ENCODE measurements at regions not wholly inside any gene's neighbourhood (a gene's known extent, or its start where the extent isn't known, plus 50 kb on each side); places are given as distances from the start of the nearest gene placed in this dataset.

- Histone ChIP-seq H3K9me3 (replicated peaks in 1 of 2; ENCODE audit: control insufficient read depth in 2 of 2, insufficient read depth in 1 of 2, low read depth in 1 of 2, low read length in 2 of 2) (no peaks in the 10 kb centered on the region), H3K18ac (ENCODE audit: low read length) (no peak overlapping the region), H3K23ac (ENCODE audit: low read depth, low read length, poor library complexity) (no peak overlapping the region), H3K14ac (ENCODE audit: low read length) (no peak overlapping the region), H2BK5ac (ENCODE audit: low read length) (no peak overlapping the region), H3K36me3 (replicated peaks in 1 of 2; ENCODE audit: control insufficient read depth in 2 of 2, insufficient read depth in 2 of 2, low read length in 2 of 2) (no peaks in the 10 kb centered on the region), H2AFZ (ENCODE audit: low read length) (no peak overlapping the region), H2BK12ac (ENCODE audit: low read length) (no peak overlapping the region), H3K4me3 (ENCODE audit: low read length in 2 of 2) (no peak overlapping the region), H3K9ac (ENCODE audit: low read depth, low read length, poor library complexity) (no peak overlapping the region), H3K27ac (replicated peaks; ENCODE audit: low read length) (no peak overlapping the region), H3K27me3 (ENCODE audit: control insufficient read depth in 3 of 3, insufficient read depth in 3 of 3, low read depth in 1 of 3, low read length in 3 of 3) (no peaks in the 10 kb centered on the region), H3K4me1 (ENCODE audit: control insufficient read depth in 2 of 2, insufficient read depth in 1 of 2, low read depth in 1 of 2, low read length in 2 of 2) (no peaks in the 10 kb centered on the region), H3K79me1 (ENCODE audit: low read depth, low read length) (no peaks in the 10 kb centered on the region), H3K4me2 (ENCODE audit: insufficient read depth, low read length, poor library complexity, severe bottlenecking) (no peak overlapping the region), H2AK5ac (ENCODE audit: low read depth, low read length) (no peak overlapping the region), H3K4ac (ENCODE audit: low read length) (no peak overlapping the region), H4K91ac (ENCODE audit: low read depth, low read length, poor library complexity) (no peak overlapping the region), H2BK15ac (ENCODE audit: low read length) (no peak overlapping the region), H4K8ac (ENCODE audit: low read depth, low read length) (no peak overlapping the region), H2BK120ac (ENCODE audit: low read depth, low read length) (no peak overlapping the region)
- no CpG with 5 or more reads among the region's 6 CpGs for WGBS, 2 donors (ENCODE audit: extremely low coverage in 2 of 2, insufficient read length in 2 of 2, insufficient replicate concordance in 1 of 2)
- peak; percentile 47 for DNase-seq (ENCODE audit: low spot score)
Observed at GRCh38 chr2:22904126-22904684, 480.8 kb upstream of the KLHL29 start.

DNA sequence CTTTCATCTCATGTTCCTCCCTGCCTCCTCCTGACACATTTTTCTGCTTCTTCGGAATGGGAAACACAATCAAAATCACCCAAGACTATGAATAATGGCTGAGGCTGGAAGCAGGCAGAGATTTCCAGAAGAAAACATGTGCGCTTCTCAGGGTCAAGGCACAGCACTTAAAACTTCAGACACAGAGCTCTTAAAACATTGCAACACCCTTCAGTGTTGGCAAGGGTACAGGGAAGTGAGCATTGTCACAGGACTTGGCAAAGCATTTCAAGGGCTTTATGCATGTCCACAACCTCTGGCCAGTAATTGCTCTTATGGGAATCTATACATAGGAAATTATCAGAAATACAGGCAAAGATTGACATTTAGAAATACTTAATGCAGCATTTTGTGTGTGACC is 477.6 kb upstream of the KLHL29 start:
- H3K4ac ChIP-seq (ENCODE audit: low read length), result no peak overlapping the region
- no peaks in the 10 kb centered on the region for H3K27me3 ChIP-seq (ENCODE audit: control insufficient read depth in 3 of 3, insufficient read depth in 3 of 3, low read depth in 1 of 3, low read length in 3 of 3)

DNA sequence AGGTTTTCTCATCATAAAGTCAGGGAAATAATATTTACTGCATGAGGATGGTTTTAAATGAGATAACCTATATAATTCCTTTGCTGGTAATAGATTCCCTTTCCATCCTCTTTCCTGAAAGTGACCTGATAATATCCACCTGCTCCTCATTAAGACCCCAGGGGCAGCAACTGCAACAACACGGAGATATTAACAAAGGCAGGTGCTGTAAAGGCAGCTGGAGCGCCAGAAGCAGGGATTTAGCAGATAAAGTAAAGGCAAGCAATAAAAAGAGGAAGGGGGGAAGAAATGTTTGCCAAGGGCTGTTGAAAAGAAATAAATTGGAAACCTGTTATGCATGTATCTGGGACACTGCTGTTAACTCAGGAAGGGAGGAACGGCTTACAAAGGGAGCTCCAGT is 472.6 kb upstream of the KLHL29 start:
- H3K36me3 ChIP-seq (replicated peaks in 1 of 2; ENCODE audit: control insufficient read depth in 2 of 2, insufficient read depth in 2 of 2, low read length in 2 of 2), result no peaks in the 10 kb centered on the region
- H3K27me3 ChIP-seq (ENCODE audit: control insufficient read depth in 3 of 3, insufficient read depth in 3 of 3, low read depth in 1 of 3, low read length in 3 of 3), result no peaks in the 10 kb centered on the region
- H2AK5ac ChIP-seq (ENCODE audit: low read depth, low read length), result no peak overlapping the region
- H3K9ac ChIP-seq (ENCODE audit: low read depth, low read length, poor library complexity), result no peak overlapping the region
- H2BK5ac ChIP-seq (ENCODE audit: low read length), result no peak overlapping the region
- H3K4me2 ChIP-seq (ENCODE audit: insufficient read depth, low read length, poor library complexity, severe bottlenecking), result no peak overlapping the region
- no CpG with 5 or more reads among the region's 3 CpGs for whole genome bisulfite sequencing, 2 donors (ENCODE audit: extremely low coverage in 2 of 2, insufficient read length in 2 of 2, insufficient replicate concordance in 1 of 2)
- H4K8ac ChIP-seq (ENCODE audit: low read depth, low read length), result no peak overlapping the region
- DNase-seq (ENCODE audit: low spot score), result no peak
- H4K91ac ChIP-seq (ENCODE audit: low read depth, low read length, poor library complexity), result no peak overlapping the region
- no peak overlapping the region for H3K4ac ChIP-seq (ENCODE audit: low read length)
- no peak overlapping the region for H3K4me3 ChIP-seq (ENCODE audit: low read length in 2 of 2)
- no peaks in the 10 kb centered on the region for H3K79me1 ChIP-seq (ENCODE audit: low read depth, low read length)
- no peak overlapping the region for H3K27ac ChIP-seq (replicated peaks; ENCODE audit: low read length)
- no peak overlapping the region for H3K23ac ChIP-seq (ENCODE audit: low read depth, low read length, poor library complexity)
- no peak overlapping the region for H2AFZ ChIP-seq (ENCODE audit: low read length)
- no peaks in the 10 kb centered on the region for H3K9me3 ChIP-seq (replicated peaks in 1 of 2; ENCODE audit: control insufficient read depth in 2 of 2, insufficient read depth in 1 of 2, low read depth in 1 of 2, low read length in 2 of 2)
- H2BK15ac ChIP-seq (ENCODE audit: low read length), result no peak overlapping the region
- H3K14ac ChIP-seq (ENCODE audit: low read length), result no peak overlapping the region
- no peak overlapping the region for H2BK120ac ChIP-seq (ENCODE audit: low read depth, low read length)
- no peak overlapping the region for H3K18ac ChIP-seq (ENCODE audit: low read length)
- peaks cover 0 to 9% of the 10 kb centered on the region in 2 donors for H3K4me1 ChIP-seq (ENCODE audit: control insufficient read depth in 2 of 2, insufficient read depth in 1 of 2, low read depth in 1 of 2, low read length in 2 of 2)
- H2BK12ac ChIP-seq (ENCODE audit: low read length), result no peak overlapping the region

More for the DNA sequence above, 477.6 kb upstream of the KLHL29 start:
- Histone ChIP-seq H2AK5ac (ENCODE audit: low read depth, low read length) (no peak overlapping the region), H2AFZ (ENCODE audit: low read length) (no peak overlapping the region), H4K8ac (ENCODE audit: low read depth, low read length) (no peak overlapping the region), H2BK15ac (ENCODE audit: low read length) (no peak overlapping the region), H3K23ac (ENCODE audit: low read depth, low read length, poor library complexity) (no peak overlapping the region), H3K27ac (replicated peaks; ENCODE audit: low read length) (no peak overlapping the region), H3K18ac (ENCODE audit: low read length) (no peak overlapping the region), H2BK120ac (ENCODE audit: low read depth, low read length) (no peak overlapping the region), H3K14ac (ENCODE audit: low read length) (no peak overlapping the region), H3K79me1 (ENCODE audit: low read depth, low read length) (no peaks in the 10 kb centered on the region), H3K36me3 (replicated peaks in 1 of 2; ENCODE audit: control insufficient read depth in 2 of 2, insufficient read depth in 2 of 2, low read length in 2 of 2) (no peaks in the 10 kb centered on the region), H3K4me3 (ENCODE audit: low read length in 2 of 2) (no peak overlapping the region), H2BK5ac (ENCODE audit: low read length) (no peak overlapping the region), H3K4me2 (ENCODE audit: insufficient read depth, low read length, poor library complexity, severe bottlenecking) (no peak overlapping the region), H2BK12ac (ENCODE audit: low read length) (no peak overlapping the region), H4K91ac (ENCODE audit: low read depth, low read length, poor library complexity) (no peak overlapping the region), H3K9me3 (replicated peaks in 1 of 2; ENCODE audit: control insufficient read depth in 2 of 2, insufficient read depth in 1 of 2, low read depth in 1 of 2, low read length in 2 of 2) (no peaks in the 10 kb centered on the region), H3K4me1 (ENCODE audit: control insufficient read depth in 2 of 2, insufficient read depth in 1 of 2, low read depth in 1 of 2, low read length in 2 of 2) (peaks cover 0 to 2% of the 10 kb centered on the region in 2 donors), H3K9ac (ENCODE audit: low read depth, low read length, poor library complexity) (no peak overlapping the region)
- no CpG with 5 or more reads among the region's 2 CpGs for WGBS, 2 donors (ENCODE audit: extremely low coverage in 2 of 2, insufficient read length in 2 of 2, insufficient replicate concordance in 1 of 2)
- no peak for DNase-seq (ENCODE audit: low spot score)

DNA sequence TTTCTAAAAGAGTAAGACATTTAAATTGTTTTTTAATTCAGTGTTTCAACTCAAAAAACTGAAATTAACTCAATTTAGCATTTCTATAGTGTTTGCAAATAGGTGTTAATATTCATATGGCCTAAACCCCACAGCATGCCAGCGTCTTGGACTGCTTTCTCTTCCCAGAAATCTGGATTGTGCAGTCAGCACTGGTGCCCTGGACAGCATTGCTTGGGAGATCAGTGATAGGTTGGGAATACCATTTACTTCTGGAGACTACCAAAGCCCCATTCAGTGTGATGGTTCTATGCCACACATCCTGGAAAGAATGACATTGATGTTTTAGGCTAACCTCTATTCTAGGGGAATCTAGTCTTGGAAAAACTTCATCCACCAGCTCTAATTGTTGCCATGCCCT is 455.0 kb upstream of the KLHL29 start:
- no peak overlapping the region for H3K27ac ChIP-seq (replicated peaks; ENCODE audit: low read length)
- H4K8ac ChIP-seq (ENCODE audit: low read depth, low read length), result no peak overlapping the region
- no peaks in the 10 kb centered on the region for H3K27me3 ChIP-seq (ENCODE audit: control insufficient read depth in 3 of 3, insufficient read depth in 3 of 3, low read depth in 1 of 3, low read length in 3 of 3)
- no peak overlapping the region for H2BK12ac ChIP-seq (ENCODE audit: low read length)
- H4K91ac ChIP-seq (ENCODE audit: low read depth, low read length, poor library complexity), result no peak overlapping the region
- H3K9ac ChIP-seq (ENCODE audit: low read depth, low read length, poor library complexity), result no peak overlapping the region
- no peak overlapping the region for H3K18ac ChIP-seq (ENCODE audit: low read length)
- H2AFZ ChIP-seq (ENCODE audit: low read length), result no peak overlapping the region
- no peak overlapping the region for H3K14ac ChIP-seq (ENCODE audit: low read length)
- H3K4me3 ChIP-seq (ENCODE audit: low read length in 2 of 2), result no peak overlapping the region
- no peak overlapping the region for H2BK120ac ChIP-seq (ENCODE audit: low read depth, low read length)
- H3K4me2 ChIP-seq (ENCODE audit: insufficient read depth, low read length, poor library complexity, severe bottlenecking), result no peak overlapping the region
- no peak overlapping the region for H2AK5ac ChIP-seq (ENCODE audit: low read depth, low read length)
- H2BK15ac ChIP-seq (ENCODE audit: low read length), result no peak overlapping the region
- H3K4me1 ChIP-seq (ENCODE audit: control insufficient read depth in 2 of 2, insufficient read depth in 1 of 2, low read depth in 1 of 2, low read length in 2 of 2), result no peaks in the 10 kb centered on the region
- no peaks in the 10 kb centered on the region for H3K79me1 ChIP-seq (ENCODE audit: low read depth, low read length)
- no peak overlapping the region for H3K4ac ChIP-seq (ENCODE audit: low read length)
- no peak for DNase-seq (ENCODE audit: low spot score)
- H3K23ac ChIP-seq (ENCODE audit: low read depth, low read length, poor library complexity), result no peak overlapping the region
- no peaks in the 10 kb centered on the region for H3K9me3 ChIP-seq (replicated peaks in 1 of 2; ENCODE audit: control insufficient read depth in 2 of 2, insufficient read depth in 1 of 2, low read depth in 1 of 2, low read length in 2 of 2)
- H2BK5ac ChIP-seq (ENCODE audit: low read length), result no peak overlapping the region
- no CpG with 5 or more reads among the region's 1 CpG for WGBS, 2 donors (ENCODE audit: extremely low coverage in 2 of 2, insufficient read length in 2 of 2, insufficient replicate concordance in 1 of 2)
- H3K36me3 ChIP-seq (replicated peaks in 1 of 2; ENCODE audit: control insufficient read depth in 2 of 2, insufficient read depth in 2 of 2, low read length in 2 of 2), result no peaks in the 10 kb centered on the region
